ENCODE measurements at regions not wholly inside any gene's neighbourhood (a gene's known extent, or its start where the extent isn't known, plus 50 kb on each side); places are given as distances from the start of the nearest gene placed in this dataset.
"Not testable (repeated sequence)": the region's sequence is repeated elsewhere in the genome, so short reads cannot be mapped to it uniquely, and the experiment has no call there.

DNA sequence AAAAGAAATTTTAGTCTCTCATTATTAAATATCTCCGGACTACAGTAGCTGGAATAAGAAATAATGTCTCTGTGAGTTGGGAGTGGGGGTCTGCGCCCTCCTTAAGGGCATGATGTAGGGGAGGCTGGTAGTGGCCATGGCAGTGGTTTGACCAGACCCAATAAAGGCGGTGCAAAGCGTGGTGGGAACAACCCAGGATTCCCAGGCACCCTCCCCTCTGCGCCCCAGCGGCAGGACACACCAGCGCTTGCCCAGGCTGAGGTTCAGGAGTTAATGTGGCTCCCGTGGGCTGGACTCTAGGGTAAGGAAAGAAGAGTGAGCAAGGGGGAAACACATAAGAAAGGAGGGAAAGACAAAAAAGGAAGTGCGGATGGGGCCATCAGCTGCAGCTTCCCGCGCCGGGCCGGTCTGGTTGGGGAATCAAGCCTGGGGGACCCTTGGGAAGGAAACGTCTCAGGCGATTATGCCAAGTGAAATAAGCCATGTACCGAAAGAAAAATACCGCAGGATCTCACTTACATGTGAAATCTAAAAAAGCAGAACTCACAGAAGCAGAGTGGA lies 157.5 kb upstream of the SMIM31 start:
- DNase-seq (ENCODE audit: low spot score) = no peak

DNA sequence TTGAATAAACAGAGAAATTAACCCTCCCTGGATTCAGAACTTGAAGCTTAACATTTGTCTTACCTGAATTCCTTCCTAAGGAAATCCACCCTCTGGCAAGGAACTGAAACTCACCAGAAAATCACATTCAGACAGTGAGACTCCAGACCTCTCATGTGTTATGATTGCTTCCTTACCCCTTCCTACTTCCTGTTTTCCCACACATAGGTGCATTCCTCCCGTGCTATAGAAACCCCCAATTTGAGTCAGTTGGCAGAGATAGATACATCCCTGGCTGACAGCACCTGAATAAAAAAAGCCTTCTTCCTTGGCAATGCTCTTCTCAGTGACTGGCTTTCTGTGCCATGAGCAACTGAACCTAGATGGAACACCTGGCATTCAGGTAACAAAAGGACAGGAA lies 157.0 kb upstream of the SMIM31 start:
- no peak for DNase-seq (ENCODE audit: low spot score)

DNA sequence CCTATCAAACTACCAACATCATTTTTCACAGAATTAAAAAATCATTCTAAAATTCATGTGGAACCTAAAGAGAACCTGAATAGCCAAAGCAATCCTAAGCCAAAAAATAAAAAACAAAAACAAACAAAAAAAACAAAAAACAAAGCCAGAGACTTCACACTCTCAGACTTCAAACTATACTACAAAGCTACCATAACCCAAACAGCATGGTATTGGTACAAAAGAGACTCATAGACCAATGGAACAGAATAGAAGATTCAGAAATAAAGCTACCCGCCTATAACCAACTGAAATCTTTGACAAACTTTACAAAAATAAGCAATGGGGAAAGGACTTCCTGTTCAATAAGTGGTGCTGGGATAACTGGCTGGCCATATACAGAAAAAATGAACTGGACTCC lies 152.3 kb upstream of the SMIM31 start:
- DNase-seq (ENCODE audit: low spot score) = no peak

DNA sequence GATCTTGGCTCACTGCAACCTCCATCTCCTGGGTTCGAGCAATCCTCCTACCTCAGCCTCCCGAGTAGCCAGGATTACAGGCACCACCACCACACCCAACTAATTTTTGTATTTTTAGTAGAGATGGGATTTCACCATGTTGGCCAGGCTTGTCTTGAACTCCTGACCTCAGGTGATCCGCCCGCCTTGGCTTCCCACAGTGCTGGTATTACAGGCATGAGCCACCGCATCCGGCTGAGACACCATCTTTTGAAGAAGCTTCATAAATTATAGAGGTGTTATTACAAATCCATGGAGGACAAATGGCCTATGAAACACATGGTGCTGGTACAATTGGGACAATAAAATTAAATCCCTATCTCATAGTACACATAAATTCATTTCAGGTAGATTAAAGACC lies 148.1 kb upstream of the SMIM31 start:
- not testable (repeated sequence) for DNase-seq (ENCODE audit: low spot score)

DNA sequence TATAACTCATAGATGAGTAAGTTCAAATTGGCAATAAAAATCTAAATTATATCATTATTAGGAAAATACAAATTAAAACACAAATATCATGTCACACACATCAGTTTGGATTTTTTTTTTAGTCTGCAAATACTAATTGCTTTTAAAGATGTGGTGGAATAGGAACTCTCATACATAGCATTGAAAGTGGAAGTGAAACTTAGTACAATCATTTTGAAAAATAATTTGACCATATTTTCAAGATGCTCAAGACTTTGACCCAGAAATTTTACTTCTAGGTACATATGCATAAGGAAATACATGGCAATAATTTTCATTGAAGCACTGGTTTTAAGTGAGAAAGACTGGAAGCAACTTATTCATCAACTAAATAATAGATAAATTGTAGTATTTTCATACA lies 147.5 kb upstream of the SMIM31 start:
- no peak for DNase-seq (ENCODE audit: low spot score)

DNA sequence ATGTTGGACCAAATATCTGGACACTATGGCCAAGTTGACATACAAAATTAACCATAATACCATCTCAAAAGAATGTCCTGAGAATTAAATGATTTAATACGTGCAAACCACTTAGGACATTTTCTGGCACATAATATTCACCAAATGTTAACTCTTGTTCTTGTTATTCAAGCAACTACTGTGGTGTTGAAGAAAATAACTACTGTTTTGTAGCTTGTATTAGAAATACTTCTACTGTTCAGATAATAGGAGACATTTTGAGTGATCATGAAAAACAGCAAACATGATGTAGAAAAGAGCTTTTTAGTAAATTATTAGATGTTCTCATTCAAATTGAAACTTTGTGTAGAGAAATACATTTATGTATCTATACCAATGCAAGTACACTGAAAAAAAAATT lies 140.7 kb upstream of the SMIM31 start:
- DNase-seq (ENCODE audit: low spot score) = no peak

DNA sequence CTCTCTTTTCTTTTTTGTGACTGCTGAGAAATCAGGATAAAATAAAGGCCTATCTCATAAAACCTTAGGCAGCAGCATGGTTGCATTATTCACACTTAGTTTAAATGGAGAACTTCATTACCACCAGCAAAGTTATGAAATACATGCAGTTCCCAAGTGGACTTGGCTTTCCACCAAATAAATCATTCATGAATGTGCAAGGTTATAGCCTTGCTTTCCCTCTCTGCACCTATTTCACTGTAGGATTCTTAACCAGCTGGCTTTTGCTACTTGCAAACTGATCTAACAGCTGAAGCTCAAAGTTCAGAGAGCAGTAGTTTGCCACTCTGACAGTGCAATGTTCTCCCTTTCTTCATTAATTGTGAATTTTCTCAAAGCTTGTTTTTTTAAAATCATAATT lies 140.1 kb upstream of the SMIM31 start:
- no peak for DNase-seq (ENCODE audit: low spot score)

DNA sequence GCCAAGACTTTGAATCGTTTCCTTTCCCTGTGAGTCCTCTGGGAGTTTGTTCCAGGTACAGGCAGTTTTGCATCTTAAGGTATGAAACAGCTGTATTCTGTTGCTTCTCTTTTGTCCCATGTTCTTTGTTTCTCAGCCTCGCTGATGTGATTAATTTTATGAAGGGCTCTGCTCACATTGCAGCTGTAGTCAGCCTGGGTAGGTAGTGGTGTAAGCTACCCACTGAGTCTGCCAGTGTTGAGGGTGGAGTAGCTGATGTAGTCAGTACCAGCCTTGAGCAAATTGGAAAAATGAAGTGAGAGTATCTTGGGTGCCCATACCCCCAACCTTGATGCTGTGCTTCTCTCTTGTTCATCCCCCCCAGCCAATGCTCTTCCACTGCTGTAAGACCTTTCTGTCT lies 139.6 kb upstream of the SMIM31 start:
- DNase-seq (ENCODE audit: low spot score) = no peak

DNA sequence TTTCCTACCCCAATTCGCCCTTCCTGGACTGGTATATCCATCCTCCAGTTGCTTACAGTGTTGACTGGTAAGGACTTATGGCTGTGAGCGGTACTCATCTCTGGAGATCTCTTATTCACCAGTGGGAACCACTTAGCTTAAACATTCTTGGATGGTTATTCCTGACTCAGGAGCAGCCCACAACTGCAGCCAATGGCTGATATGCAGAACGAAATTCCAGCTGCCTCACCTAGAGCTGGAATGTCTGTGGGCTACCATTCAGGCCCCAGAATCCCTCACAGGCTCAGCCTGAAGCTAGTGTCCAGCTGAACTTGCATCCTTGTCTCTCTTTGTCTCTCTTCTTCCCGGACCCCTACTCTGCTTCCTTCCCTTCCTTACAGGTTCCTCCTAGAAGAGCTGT lies 138.9 kb upstream of the SMIM31 start:
- DNase-seq (ENCODE audit: low spot score) = no peak

DNA sequence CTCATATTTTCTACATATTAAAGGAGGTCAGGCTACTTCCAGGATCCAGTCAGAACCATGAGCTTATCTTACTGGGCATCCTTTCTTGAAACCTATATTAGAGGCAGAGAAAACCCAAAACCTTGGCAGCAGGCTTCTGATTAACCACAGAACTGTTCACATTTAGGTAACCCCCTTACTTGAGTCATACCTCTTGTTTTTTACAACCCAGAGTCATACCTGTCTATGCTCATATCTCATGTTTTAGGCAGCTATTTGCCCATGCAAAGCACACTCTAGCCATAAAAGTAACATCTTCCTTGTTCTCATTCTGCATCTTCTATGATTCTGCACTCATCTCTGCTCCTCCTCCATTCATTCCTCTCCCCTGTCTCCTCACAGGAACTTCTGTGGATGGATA lies 138.0 kb upstream of the SMIM31 start:
- no peak for DNase-seq (ENCODE audit: low spot score)

DNA sequence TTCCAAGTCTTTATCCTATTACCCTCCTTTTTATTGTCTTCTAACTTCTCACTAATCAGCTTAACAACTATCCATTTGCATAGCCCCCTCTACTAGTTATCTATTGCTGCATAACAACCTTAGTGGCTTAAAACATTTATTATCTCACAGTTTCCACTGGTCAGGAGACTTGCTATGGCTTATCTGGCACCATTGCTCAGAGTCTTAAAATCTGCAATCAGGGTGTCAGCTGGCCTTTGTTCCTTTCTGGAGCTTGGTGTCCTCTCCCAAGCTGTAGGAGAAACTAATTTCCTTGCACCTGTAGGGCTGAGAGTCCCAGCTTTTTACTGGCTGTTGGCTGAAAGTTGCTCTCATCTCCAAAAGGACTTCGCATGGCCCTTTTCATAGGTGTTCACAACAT lies 137.0 kb upstream of the SMIM31 start:
- DNase-seq (ENCODE audit: low spot score) = no peak

DNA sequence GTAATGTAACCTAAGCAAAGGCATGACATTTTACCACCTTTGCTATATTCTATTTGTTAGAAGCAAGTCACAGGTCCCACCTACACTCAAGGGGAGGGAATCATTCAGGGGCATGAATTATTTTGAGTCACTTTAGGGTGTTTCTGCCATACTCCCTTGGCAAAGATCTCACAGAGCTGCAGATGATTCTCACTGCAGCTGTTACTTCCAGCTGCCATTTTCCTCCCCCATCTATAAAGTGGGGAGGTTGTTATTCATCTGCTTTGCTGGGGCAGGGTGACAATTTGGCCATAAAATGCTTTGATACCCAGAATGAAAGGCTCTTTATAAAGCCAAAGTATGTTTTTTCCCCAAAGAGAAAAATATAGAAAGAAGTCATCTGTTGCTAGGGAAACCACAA lies 136.5 kb upstream of the SMIM31 start:
- DNase-seq (ENCODE audit: low spot score) = no peak

DNA sequence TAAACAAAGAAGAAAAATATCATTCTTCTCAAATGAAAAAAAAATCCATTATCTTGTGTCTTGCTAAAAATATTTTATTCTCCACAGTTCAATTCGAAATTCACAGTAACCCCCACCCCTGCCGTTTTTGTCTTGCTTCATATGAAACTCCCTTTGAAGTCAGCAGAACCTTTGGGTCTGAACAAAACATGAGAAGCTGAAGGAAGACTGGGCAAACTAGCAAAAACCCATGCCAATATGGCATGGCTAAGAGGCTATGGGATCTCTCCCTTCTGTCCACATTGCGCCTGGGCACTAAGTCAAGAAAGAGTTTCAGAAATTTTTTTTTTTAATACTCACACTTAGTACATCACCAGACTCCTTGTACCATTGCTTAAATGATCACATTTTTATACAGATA lies 136.0 kb upstream of the SMIM31 start:
- DNase-seq (ENCODE audit: low spot score) = no peak

DNA sequence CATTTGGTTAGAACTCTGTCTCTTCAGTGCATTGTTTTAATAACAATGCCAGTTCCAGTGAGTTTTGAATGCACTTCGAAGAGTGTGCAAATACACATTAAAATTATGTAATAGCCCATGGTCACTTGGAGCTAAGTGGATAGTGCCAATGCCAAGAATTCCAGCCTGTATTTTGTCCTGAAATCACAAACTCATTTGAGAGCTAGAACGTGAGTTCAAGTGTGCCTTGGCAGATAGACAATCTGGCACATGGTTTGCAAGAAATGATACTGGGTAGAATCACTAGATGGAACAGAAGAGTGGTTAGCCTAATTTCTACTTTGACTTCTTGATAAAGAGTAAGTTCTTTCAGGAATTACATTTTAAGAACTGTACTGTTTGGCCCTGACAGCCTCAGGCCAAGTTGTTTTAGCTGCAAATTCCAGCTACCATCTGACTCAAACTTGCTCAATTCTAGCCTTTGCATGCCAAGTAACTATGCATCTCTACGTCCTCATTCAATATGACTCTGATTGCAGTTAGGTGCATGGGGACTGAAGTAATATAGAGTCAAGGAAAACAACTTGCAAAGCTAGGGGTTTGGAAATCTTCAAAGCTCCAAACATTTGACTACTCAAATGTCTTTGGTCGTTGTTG lies 131.9 kb upstream of the SMIM31 start:
- no peak for DNase-seq (ENCODE audit: low spot score)

DNA sequence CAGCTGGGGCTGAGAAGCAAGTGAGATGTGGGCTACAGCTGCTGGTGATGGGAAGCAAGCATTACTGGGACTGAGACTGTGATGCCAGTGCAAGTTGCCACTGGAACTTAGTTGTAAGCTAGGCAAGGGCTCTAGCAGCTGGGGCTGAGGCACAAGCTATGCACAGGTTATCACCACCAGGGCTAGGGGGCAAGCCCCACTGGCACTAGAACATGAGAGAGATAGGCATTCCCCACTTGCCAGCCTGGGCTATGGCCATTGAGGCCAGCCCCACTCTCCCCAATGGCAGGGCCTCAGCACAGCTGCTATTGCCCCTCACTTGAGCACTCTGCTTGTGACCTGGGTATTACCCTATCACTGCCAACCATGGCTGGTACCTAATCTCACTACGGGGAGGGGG lies 130.8 kb upstream of the SMIM31 start:
- DNase-seq (ENCODE audit: low spot score) = no peak

DNA sequence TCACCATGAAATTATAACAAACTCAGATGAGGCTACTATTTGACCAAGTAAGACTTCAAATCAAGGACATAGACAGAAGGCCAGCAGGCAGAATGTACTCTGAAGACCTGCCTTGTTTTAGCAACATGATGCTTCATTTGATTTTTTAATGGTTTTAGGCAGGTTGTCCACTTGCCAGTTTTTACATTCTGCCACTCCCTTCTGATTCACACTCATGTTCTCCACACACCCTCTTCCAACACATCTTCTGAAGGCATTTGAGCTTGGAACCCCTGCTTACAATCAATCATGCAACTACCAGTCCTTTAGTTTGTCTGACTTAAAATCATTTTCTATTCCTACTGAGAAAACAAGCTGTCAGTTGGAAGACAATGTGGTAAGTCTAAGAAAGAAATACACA lies 114.9 kb upstream of the SMIM31 start:
- no peak for DNase-seq (ENCODE audit: low spot score)

DNA sequence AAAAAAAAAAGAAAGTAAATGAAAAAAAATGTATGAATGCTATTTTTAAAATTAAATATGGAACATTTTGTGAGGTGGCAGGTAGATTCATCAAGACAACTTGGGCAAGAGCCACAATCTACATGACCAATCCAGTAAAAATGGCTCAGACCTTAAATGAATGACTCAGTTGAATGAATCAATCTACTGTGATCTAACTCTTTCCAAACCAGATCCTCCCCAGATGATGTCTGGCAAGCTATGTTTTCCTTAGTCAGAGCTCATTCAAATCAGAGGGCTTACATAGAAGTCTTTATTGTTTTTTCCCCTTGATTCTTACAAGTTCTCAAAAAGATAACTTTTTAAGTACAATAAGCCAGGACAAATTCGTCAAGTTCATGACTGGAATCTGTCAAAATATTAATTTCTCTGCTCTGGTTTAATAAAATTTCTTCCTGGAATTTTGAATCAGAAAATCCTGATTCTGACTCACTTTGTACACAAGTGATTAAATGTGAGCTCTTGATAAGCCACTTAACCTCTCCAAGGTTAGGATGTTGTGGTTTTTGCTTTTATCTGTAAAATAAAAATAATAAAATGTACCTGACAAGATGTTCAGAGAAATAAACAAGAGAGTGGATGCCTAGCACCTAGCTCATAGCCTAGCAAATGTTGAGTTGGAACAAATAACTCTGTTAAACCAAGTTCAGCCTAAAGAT lies 105.6 kb upstream of the SMIM31 start:
- DNase-seq (ENCODE audit: low spot score) = no peak

DNA sequence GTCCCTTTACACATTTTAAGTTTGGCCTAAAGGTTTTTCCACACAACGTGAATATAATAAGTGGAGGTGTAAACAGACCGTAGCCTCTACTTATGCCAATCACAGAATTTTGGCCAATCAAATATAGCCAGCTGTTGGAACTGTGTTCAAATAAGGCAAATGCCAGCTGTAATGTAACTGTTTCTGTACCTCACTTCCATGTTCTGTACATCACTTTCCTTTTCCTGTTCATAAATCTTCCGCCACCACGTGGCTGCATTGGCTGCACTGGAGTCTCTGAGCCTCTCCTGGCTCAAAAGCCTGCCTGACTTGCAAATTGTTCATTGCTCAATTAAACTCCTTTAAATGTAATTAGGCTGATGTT lies 105.1 kb upstream of the SMIM31 start:
- no peak for DNase-seq (ENCODE audit: low spot score)

DNA sequence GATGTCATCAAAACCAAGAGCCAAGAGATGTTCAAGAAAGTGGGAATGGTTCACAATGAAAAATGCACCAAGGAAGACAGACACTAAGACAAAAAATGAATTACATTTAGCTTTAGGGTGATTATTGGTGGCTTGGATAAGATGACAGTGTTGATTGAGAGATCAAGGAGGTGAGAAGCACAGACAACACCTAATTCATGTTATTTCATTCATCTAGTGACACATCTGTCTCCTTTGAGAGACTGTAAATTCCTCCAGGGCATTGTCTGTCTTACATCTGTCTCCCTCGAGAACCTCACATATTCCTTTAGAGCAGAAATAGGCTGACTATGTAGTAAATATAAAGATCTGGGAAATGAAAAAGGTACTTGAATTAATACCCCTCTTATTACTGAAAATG lies 94.2 kb upstream of the SMIM31 start:
- DNase-seq (ENCODE audit: low spot score) = no peak

DNA sequence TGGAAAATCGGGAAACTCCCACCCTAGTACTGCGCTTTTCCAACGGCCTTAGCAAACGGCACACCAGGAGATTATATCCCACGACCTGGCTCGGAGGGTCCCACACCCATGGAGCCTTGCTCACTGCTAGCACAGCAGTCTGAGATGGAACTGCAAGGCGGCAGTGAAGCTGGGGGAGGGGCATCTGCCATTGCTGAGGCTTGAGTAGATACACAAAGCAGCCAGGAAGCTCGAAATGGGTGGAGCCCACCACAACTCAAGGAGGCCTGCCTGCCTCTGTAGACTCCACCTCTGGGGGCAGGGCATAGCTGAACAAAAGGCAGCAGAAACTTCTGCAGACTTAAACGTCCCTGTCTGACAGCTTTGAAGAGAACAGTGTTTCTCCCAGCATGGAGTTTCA lies 77.8 kb upstream of the SMIM31 start:
- not testable (repeated sequence) for DNase-seq (ENCODE audit: low spot score)

DNA sequence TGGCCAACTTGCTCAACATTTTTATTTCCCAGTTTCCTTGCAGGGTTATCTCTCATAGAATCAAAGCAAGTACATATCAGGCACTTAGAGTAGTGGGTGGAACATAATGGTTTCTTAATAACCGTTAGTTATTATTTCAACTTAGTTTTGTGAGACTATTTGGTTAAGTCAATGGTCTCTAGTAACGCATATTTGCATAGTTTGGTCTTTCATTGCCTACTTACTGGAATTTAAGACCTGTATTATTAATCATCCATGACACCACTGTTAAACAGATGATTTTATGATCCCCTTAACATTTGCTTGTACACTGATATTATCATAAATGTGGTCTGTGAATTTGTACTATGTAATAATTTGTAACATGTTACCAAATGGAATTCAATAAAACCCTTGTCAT lies 70.9 kb upstream of the SMIM31 start:
- DNase-seq (ENCODE audit: low spot score) = no peak

DNA sequence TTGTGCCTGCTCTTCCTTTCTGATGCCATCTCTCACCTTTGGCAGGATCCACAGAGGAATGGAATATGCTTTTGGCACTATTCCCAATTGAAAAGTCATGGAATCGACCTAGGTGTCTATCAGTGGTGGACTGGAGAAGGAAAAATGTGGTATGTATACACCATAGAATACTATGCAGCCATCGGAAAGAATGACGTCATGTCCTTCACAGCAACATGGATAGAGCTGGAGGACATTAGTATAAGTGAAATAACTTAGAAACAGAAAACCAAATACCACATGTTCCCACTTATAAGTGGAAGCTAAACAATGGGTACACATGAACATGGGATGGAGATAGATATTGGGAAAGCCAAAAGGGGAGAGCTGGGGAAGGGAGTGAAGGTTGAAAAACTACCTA lies 58.3 kb upstream of the SMIM31 start:
- DNase-seq (ENCODE audit: low spot score) = no peak

DNA sequence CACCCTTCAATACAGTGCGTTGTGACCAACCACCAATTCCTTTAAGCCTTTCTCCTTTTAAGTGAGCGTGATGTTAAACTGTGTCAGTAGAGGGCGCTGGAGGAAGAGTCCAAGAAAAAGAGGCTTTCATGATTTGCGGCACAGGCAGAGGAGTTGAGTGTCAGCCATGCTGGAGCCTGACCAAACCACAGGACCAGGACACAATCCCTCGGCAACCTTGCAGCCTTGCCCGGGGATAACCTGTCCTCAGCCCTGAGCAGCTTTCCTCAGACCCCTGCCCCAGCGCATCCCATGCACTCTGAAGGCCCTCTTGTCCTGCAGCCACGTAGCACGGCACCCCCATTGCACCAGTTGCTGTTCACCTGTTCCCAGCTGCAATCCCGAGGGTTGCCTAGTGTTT lies 53.5 kb upstream of the SMIM31 start:
- no peak for DNase-seq (ENCODE audit: low spot score)

DNA sequence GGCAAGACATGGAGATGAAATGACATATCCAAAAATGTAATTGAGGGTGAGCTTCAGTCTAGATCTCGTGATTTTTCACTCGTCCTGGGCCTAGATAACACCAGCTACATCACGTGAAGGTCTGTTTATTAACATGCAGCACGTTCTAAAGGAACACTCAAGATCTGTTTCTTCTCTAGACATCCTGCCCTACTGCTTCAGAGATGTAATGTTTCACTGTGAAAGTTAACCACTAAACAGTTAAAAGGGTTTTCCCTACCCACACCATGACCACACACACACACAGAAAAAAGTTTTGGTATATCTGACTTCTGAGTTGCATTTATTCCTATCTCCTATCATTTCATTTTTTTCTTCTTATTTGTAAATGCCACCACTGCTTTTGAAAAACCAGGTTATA lies 52.3 kb upstream of the SMIM31 start:
- DNase-seq (ENCODE audit: low spot score) = no peak

All from AG08396 (cell line).